ENCODE measurements at regions not wholly inside any gene's neighbourhood (a gene's known extent, or its start where the extent isn't known, plus 50 kb on each side); places are given as distances from the start of the nearest gene placed in this dataset.

- TF ChIP-seq EZH2 (IDR thresholded peaks at IDR 0.05; ENCODE audit: insufficient read depth, poor library complexity, severe bottlenecking) (no peak), EZH2phosphoT487 (IDR thresholded peaks at IDR 0.05; ENCODE audit: insufficient read depth, low read depth) (no peak)
These were observed 1113.0 kb upstream of the TMEM132C start for GRCh38 chr12:127153996-127154395.

All from GM23248 (cell line).